HG03439 (cell line): ENCODE measurements at regions not wholly inside any gene's neighbourhood (a gene's known extent, or its start where the extent isn't known, plus 50 kb on each side); places are given as distances from the start of the nearest gene placed in this dataset.
"Not testable (repeated sequence)": the region's sequence is repeated elsewhere in the genome, so short reads cannot be mapped to it uniquely, and the experiment has no call there.

Experiments
- ATAC-seq: cut with Tn5 transposase; IDR thresholded peaks from one replicate; pipeline ENCODE4 v1.9.1; 2021; ENCODE audit warnings: mild to moderate bottlenecking, moderate library complexity; ENCODE audit not compliant: unreplicated experiment

DNA sequence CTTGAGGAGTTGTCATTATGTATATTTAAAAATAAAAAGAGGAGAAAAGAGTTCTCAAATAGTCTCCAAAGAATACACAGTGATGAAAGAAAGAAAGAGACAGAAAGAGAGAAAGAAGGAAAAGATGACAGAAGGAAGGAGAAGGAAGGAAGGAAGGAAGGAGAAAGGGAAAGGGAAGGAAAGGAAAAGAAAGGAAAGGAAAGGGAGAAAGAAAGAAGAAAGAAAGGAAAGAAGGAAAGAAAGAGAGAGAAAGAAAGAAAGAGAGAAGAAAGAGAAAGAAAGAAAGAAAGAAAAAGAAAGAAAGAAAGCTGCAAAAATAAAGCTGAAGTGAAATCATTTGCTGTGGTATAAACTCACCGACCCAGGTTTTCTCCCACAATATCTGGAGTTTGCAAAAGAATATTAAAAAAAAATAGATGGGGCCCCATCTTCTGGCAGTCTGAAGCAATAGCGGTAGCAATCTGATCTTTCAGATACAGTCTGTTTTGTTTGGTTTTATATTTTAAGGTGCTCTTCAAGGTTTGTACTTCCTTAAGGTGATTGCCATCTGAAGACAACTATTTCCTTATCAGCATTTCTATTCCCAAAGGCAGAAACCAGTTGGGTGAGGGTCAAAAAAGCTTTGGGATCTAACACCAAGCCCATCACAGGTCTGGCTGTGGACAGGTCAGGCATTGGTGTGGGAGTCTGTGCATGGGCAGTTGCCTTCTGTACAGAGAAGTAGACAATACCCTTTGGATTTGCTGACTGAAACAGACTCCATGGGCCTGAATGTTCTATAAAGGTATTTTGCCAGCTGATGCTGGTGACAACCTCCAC, 160.4 kb downstream of the CPEB2 start:
- no peak for ATAC-seq

GRCh38 chr4:15163284-15163645, 161.0 kb downstream of the CPEB2 start:
- no peak for ATAC-seq

GRCh38 chr4:15164571-15164970, 162.3 kb downstream of the CPEB2 start:
- ATAC-seq, result no peak

- no peak for ATAC-seq
These were observed 165.5 kb downstream of the CPEB2 start for GRCh38 chr4:15167743-15168142.

GRCh38 chr4:15168759-15169158, 166.5 kb downstream of the CPEB2 start:
- no peak for ATAC-seq

DNA sequence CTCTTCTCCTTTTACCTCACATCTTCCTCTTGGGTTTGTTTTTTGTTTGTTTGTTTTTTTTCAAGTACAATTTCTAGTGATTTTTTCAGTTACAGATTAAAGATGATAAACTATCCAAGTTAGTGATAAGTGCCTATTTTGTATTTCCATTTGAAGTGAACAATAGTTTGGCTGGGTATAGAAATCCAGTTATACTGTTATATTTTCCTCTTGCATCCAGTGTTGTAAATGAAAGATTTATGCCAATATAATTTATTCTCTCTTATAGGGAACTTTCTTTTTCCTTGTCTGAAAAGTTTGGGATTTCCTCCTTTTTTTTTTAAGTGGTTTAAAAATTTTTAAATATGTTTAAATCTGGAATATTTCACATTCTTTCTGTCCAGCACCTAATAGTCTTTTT, 169.4 kb downstream of the CPEB2 start:
- ATAC-seq, result no peak

DNA sequence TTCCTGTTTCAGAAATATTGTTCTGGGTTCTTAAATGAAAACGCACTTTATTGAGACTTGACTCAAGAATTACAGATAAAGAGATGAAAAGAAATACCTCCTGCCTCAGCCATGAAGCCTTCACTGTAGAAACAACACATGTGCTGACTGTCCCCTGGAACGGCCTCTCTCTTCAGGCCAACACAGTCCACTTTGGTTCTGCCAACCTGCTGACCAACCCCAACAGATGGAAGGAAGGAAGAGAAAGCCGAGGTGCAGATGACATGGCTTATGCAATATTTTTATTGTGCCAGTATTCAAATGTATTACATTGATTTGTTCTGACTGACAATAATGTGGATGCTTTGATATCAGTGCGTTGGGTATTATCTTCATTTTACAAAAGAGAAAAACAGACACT, 171.0 kb downstream of the CPEB2 start:
- no peak for ATAC-seq

DNA sequence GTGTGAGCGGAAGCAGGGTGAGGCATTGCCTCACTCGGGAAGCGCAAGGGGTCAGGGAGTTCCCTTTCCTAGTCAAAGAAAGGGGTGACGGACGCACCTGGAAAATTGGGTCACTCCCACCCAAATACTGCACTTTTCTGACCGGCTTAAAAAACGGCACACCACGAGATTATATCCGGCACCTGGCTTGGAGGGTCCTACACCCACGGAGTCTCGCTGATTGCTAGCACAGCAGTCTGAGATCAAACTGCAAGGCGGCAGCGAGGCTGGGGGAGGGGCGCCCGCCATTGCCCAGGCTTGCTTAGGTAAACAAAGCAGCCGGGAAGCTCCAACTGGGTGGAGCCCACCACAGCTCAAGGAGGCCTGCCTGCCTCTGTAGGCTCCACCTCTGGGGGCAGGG, 171.9 kb downstream of the CPEB2 start:
- not testable (repeated sequence) for ATAC-seq

DNA sequence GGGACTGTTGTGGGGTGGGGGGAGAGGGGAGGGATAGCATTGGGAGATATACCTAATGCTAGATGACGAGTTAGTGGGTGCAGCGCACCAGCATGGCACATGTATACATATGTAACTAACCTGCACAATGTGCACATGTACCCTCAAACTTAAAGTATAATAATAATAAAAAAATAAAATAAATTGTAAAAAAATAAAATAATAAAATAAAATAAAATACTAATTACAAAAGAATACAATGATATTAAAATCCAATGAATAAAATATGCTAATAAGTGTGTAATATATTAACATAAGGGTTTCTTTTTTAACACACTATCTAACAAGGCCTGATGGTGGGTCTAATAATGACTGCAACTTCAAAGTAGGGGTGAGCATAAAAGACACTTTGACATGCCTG, 177.6 kb downstream of the CPEB2 start:
- not testable (repeated sequence) for ATAC-seq

DNA sequence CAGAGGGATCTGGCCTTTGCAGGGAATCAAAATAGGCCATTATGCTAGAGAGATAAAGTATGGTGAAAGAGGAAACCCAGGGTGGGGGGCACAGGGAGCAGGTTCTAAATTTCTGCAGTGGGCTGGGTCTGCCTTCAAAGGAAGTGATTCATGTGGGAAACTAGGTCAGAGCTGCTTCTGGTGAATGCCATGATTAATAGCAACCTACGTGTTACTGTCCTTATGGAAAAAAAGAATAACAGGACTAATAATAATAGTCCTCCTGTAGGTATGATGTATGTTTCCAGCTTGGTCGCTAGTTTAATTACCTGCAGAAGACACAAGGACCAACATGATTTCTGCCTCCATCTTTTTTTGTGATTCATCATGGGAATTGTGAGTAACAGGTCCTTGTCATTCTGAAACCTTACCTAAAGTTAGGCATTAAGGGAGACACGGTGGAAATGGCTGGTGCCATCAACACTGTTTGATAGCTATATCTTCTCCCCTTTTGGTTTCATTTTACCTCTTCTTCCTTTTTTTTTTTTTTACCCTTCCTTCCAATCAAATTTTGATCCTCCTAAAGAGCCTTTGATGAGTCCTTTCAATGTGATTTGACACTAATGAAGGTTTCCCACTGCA, 180.4 kb downstream of the CPEB2 start:
- no peak for ATAC-seq

GRCh38 chr4:15186149-15186548, 183.9 kb downstream of the CPEB2 start:
- ATAC-seq, result no peak

DNA sequence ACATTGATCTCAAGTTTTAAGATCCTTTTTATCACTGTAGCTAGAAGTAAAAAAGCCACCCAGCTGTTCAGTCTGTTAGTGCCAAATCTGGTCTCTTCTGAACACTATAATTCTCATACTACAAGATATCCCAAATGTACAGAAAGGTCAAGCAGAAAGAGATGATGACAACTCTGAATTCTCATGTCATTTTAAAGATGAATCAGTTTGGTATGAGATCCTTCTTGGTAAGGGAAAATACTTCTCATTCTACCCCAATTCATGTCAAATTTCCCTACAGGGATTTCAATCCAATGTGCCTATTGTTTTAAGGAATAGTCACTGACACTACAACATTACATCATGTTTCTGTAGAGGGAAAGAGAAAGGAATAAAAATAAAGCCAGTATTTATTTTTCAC, 184.5 kb downstream of the CPEB2 start:
- ATAC-seq, result no peak

DNA sequence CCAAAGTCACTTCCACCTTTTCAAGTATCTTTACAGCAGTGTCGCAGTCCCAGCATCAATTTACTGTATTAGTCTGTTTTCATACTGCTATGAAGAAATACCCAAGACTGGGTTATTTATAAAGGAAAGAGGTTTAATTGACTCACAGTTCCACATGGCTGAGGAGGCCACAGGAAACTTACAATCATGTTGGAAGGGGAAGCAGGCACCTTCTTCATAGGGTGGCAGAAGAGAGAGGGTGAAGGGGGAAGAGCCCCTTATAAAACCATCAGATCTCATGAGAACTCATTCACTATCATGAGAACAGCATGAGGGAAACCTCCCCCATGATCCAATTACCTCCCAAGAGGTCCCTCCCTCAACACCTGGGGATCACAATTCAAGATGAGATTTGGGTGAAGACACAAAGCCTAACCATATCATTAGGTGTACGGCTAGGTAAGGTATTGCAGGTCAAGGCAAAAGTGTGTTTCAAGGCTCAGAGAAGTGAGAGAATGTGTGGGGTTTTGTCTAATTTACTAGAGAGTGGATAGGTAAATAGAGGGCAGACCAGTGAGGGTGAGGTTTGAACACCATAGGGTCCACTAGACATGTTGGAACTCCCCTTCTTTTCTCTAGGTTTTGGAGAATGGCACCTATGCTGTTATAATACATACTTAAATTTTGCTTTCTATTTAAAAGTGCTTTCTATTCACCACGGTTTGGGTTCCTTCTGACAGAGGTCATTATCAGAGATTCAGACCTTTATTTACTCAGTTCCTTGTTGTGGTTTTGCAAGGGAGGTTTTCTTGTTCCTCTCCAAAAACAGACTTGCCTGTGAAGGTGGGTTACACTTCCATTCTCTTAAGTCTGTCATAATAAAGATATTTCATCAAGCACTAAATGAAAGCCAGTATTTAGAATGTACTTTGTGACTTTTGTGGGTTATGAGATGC, 186.6 kb downstream of the CPEB2 start:
- ATAC-seq, result no peak

- no peak for ATAC-seq
These were observed 192.2 kb downstream of the CPEB2 start for GRCh38 chr4:15194520-15194919.

- ATAC-seq, result no peak
These were observed 194.7 kb downstream of the CPEB2 start for GRCh38 chr4:15197005-15197404.

GRCh38 chr4:15198070-15198727, 195.9 kb downstream of the CPEB2 start:
- ATAC-seq, result no peak

- no peak for ATAC-seq
These were observed 199.5 kb downstream of the CPEB2 start for GRCh38 chr4:15201782-15202181.

DNA sequence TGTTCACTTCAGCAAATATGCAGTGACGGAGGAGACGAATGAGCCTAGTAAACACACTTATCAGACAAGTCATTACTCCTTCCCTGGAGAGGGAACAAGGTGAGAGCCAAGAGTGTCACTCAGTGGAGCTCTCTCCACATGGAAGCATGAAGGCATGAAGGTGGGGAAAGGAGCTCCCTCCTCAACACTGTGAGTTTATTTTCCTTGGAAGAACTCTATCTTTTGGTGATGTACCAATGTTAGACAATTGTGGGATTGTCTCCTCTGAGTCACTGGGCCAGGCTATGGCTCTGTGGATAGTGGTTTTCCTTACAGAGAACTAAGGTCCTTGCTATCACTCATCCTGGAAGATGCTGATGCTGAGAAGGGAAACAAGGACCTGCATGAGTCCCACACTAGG, 200.2 kb downstream of the CPEB2 start:
- ATAC-seq, result no peak

- not testable (repeated sequence) for ATAC-seq
These were observed 204.2 kb downstream of the CPEB2 start for GRCh38 chr4:15206526-15206925.

DNA sequence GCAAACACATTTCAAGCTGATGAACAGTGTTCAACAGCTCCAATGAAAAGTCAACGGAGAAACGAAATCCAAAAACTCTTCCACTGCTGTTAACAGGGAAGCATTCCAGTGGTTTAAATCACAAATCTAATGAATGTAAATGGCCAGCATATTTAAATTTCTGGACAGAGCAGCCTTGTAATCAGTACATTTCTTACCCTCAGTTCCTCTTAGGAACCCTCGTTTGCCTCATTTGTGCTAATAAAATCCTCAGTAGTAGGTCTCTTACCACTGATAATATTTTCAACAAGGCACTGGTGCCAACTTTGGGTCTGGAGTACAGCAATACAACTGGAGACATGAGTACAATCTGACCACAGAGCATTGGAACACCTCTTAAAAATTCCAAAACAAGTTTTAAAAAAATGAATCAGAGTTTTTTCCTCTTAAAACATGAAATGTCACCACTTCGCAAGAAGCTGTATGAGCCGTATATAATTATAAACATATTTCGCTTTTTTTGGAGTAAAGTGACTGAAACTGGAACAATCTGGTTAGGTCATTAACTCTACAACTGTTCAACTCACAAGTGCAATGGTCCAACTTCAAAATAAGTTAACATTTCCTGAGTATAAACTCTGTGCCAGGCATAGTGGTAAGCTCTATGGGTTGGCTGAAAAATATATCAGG, 211.2 kb downstream of the CPEB2 start:
- ATAC-seq, result no peak
